Natural killer cell (primary cell): ENCODE measurements at regions not wholly inside any gene's neighbourhood (a gene's known extent, or its start where the extent isn't known, plus 50 kb on each side); places are given as distances from the start of the nearest gene placed in this dataset.

Experiments used
- ATAC-seq, 3 donors: fragments of 150-1000 bp in 2 of 3; fragments of 200-7000 bp in 1 of 3; cut with Tn5 transposase; 1 replicate in 1 of 3; 2 replicates in 2 of 3; pipeline ENCODE4 v1.10.0; 2021; ENCODE audit warnings: mild to moderate bottlenecking in 2 of 3, moderate library complexity in 2 of 3
- DNase-seq, 2 donors: peaks; one replicate each; pipeline versions ENCODE4 v3.0.0 to v3.0.0-alpha.2; 2013 to 2021; ENCODE audit warnings: mixed read lengths in 1 of 2
- H3K27ac ChIP-seq: one replicate; pipeline ENCODE4 v1.5.1; 2013; ENCODE audit warnings: mild to moderate bottlenecking, low read length
- H3K27me3 ChIP-seq: one replicate; pipeline ENCODE4 v1.6.1; 2013; ENCODE audit warnings: low read length; ENCODE audit not compliant: control insufficient read depth, insufficient read depth
- H3K36me3 ChIP-seq: one replicate; pipeline ENCODE4 v1.6.1; 2013; ENCODE audit warnings: low read length; ENCODE audit not compliant: control insufficient read depth, insufficient read depth
- H3K4me1 ChIP-seq: one replicate; pipeline ENCODE4 v1.6.1; 2013; ENCODE audit warnings: low read length; ENCODE audit not compliant: control insufficient read depth, insufficient read depth
- H3K4me3 ChIP-seq: one replicate; pipeline ENCODE4 v1.5.1; 2013; ENCODE audit warnings: low read length
- H3K9me3 ChIP-seq: one replicate; pipeline ENCODE4 v1.6.1; 2013; ENCODE audit warnings: low read length; ENCODE audit not compliant: control insufficient read depth, insufficient read depth
- H3K27ac Mint-ChIP-seq, 2 donors: one replicate each; pipeline ENCODE4 v1.8.0; 2022; ENCODE audit warnings: mild to moderate bottlenecking in 2 of 2, mixed read lengths in 2 of 2, moderate library complexity in 1 of 2
- H3K27me3 Mint-ChIP-seq, 2 donors: one replicate each; pipeline ENCODE4 v1.8.0; 2022; ENCODE audit warnings: low read depth in 2 of 2, mixed read lengths in 2 of 2
- H3K36me3 Mint-ChIP-seq: one replicate; pipeline ENCODE4 v1.8.0; 2022; ENCODE audit warnings: mixed read lengths
- H3K4me1 Mint-ChIP-seq, 2 donors: one replicate each; pipeline ENCODE4 v1.8.0; 2022; ENCODE audit warnings: mixed read lengths in 2 of 2
- H3K4me3 Mint-ChIP-seq: one replicate; pipeline ENCODE4 v1.8.0; 2022; ENCODE audit warnings: mild to moderate bottlenecking, moderate library complexity, mixed read lengths
- H3K9me3 Mint-ChIP-seq, 2 donors: one replicate each; pipeline ENCODE4 v1.8.0; 2022; ENCODE audit warnings: mixed read lengths in 2 of 2
- CTCF ChIP-seq: fragments of 200-600 bp; IDR thresholded peaks from one replicate; pipeline ENCODE4 v1.8.0; 2022; ENCODE audit warnings: antibody characterized with exemption
- WGBS: methylation state at CpG from one replicate; pipeline ENCODE4 v1.1.7; 2013; ENCODE audit warnings: missing lambda C conversion rate; ENCODE audit not compliant: insufficient coverage; 5-methylcytosine and 5-hydroxymethylcytosine counted together
- intact Hi-C: fragments of 100-400 bp; cut with micrococcal nuclease; formaldehyde crosslinking; loops from one replicate; pipeline ENCODE4 v1.14.2; 2022

DNA sequence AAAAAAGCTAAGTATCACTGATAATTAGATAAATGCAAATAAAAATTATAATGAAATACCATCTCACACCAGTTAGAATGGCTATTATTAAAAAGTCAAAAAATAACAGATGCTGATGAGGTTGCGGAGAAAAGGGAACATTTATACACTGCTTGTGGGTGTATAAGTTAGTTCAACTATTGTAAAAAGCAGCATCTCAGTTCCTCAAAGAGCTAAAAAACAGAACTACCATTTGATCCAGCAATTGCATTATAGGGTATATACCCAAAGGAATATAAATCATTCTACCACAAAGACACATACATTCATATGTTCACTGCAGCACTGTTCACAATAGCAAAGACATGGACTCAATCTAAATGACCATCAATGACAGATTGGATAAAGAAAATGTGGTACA is 120.3 kb upstream of the ZBED5 start:
- H3K27ac ChIP-seq: no peak overlapping the region
- WGBS: no CpG with 5 or more reads among the region's 1 CpG

DNA sequence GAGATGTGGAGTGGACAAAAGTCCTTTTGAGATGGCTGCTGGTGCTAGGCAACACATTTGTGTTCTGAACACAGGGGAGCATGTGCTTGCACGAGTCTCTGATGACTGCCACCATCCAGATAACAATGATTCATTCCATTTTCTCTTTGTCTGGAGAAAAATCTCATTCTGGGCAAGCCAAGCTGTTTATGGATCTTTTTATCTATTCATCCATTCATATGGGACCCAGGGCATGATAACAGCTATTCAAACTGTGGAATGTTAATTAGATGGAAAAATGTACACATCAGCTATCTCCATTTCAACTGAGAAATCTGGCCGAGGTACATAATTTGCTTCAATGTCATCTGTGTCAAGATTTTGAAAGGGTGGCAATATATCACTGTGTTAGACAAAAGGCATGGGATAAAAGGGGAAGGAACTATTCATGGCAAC is 117.5 kb upstream of the ZBED5 start:
- no peak for ATAC-seq
- DNase-seq: no peak
- intact Hi-C loops: no loop called here
- H3K27ac ChIP-seq: no peak overlapping the region
- Mint-ChIP-seq H3K36me3 (no peaks in the 10 kb centered on the region), H3K4me1 (peaks cover 0 to 6% of the 10 kb centered on the region in 2 donors), H3K9me3 (no peaks in the 10 kb centered on the region), H3K27me3 (peaks cover 10 to 16% of the 10 kb centered on the region in 2 donors), H3K4me3 (no peak overlapping the region), H3K27ac (no peak overlapping the region)
- no peaks in the 10 kb centered on the region for H3K27me3 ChIP-seq
- no peak overlapping the region for H3K4me3 ChIP-seq
- 83% methylated on average over 2 of the region's 2 CpGs for WGBS
- H3K36me3 ChIP-seq: no peaks in the 10 kb centered on the region
- H3K9me3 ChIP-seq: no peaks in the 10 kb centered on the region
- TF ChIP-seq CTCF: no peak
- H3K4me1 ChIP-seq: no peaks in the 10 kb centered on the region

More for the DNA sequence above, 120.3 kb upstream of the ZBED5 start:
- H3K9me3 Mint-ChIP-seq: no peaks in the 10 kb centered on the region
- H3K36me3 Mint-ChIP-seq: no peaks in the 10 kb centered on the region
- peaks cover 20 to 27% of the 10 kb centered on the region in 2 donors for H3K27me3 Mint-ChIP-seq
- peaks cover 0 to 6% of the 10 kb centered on the region in 2 donors for H3K4me1 Mint-ChIP-seq
- intact Hi-C loops: no loop called here
- Histone ChIP-seq H3K27me3 (no peaks in the 10 kb centered on the region), H3K36me3 (no peaks in the 10 kb centered on the region), H3K4me1 (no peaks in the 10 kb centered on the region), H3K9me3 (no peaks in the 10 kb centered on the region), H3K4me3 (no peak overlapping the region)
- DNase-seq (no peak), ATAC-seq (no peak)
- no peak overlapping the region for H3K4me3 Mint-ChIP-seq
- H3K27ac Mint-ChIP-seq: no peak overlapping the region
- TF ChIP-seq CTCF: no peak

- no peaks in the 10 kb centered on the region for H3K4me1 Mint-ChIP-seq
- Histone ChIP-seq H3K36me3 (no peaks in the 10 kb centered on the region), H3K27me3 (no peaks in the 10 kb centered on the region), H3K27ac (no peak overlapping the region), H3K9me3 (no peaks in the 10 kb centered on the region), H3K4me3 (no peak overlapping the region), H3K4me1 (no peaks in the 10 kb centered on the region)
- WGBS: 77% methylated on average over 1 of the region's 1 CpG
- DNase-seq (no peak), ATAC-seq (no peak)
- H3K27ac Mint-ChIP-seq: no peak overlapping the region
- H3K4me3 Mint-ChIP-seq: no peak overlapping the region
- intact Hi-C loops: no loop called here
- no peak for TF ChIP-seq CTCF
- H3K9me3 Mint-ChIP-seq: no peaks in the 10 kb centered on the region
- H3K27me3 Mint-ChIP-seq: peaks cover 7 to 10% of the 10 kb centered on the region in 2 donors
- H3K36me3 Mint-ChIP-seq: no peaks in the 10 kb centered on the region
Measured at GRCh38 chr11:10973416-10973815, 115.6 kb upstream of the ZBED5 start.

GRCh38 chr11:10970926-10971325 is 113.1 kb upstream of the ZBED5 start:
- H3K4me3 ChIP-seq: no peak overlapping the region
- H3K9me3 ChIP-seq: no peaks in the 10 kb centered on the region
- Mint-ChIP-seq H3K4me1 (no peaks in the 10 kb centered on the region), H3K36me3 (no peaks in the 10 kb centered on the region), H3K4me3 (no peak overlapping the region), H3K27me3 (peaks cover 0 to 13% of the 10 kb centered on the region in 2 donors), H3K27ac (no peak overlapping the region), H3K9me3 (no peaks in the 10 kb centered on the region)
- no peaks in the 10 kb centered on the region for H3K36me3 ChIP-seq
- no peak for ATAC-seq
- intact Hi-C loops: no loop called here
- H3K27ac ChIP-seq: no peak overlapping the region
- WGBS: 100% methylated on average over 2 of the region's 3 CpGs
- no peaks in the 10 kb centered on the region for H3K4me1 ChIP-seq
- DNase-seq: no peak
- no peaks in the 10 kb centered on the region for H3K27me3 ChIP-seq
- no peak for TF ChIP-seq CTCF
